ENCODE measurements at regions not wholly inside any gene's neighbourhood (a gene's known extent, or its start where the extent isn't known, plus 50 kb on each side); places are given as distances from the start of the nearest gene placed in this dataset.

DNA sequence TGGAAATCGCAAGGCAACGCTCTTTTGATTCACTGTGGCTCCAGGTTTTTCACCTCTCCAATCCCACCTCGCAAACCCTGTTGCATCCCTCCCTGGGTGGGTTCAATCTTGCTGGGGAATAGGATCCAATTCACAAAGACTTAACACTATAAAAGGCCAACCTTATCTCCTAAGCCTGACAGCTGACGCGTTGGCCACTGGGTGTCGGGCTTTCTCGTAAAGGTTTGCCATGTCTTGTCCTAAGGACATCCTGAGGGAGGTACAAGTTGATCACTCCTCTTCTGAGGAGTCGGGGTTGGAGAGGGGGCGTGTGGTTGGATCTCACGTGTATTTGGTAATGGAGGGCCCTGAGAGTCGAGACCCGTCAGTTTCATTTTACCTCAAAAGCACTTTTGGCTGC, 112.6 kb upstream of the FZD10 start:
- TF ChIP-seq, protein P1, sequence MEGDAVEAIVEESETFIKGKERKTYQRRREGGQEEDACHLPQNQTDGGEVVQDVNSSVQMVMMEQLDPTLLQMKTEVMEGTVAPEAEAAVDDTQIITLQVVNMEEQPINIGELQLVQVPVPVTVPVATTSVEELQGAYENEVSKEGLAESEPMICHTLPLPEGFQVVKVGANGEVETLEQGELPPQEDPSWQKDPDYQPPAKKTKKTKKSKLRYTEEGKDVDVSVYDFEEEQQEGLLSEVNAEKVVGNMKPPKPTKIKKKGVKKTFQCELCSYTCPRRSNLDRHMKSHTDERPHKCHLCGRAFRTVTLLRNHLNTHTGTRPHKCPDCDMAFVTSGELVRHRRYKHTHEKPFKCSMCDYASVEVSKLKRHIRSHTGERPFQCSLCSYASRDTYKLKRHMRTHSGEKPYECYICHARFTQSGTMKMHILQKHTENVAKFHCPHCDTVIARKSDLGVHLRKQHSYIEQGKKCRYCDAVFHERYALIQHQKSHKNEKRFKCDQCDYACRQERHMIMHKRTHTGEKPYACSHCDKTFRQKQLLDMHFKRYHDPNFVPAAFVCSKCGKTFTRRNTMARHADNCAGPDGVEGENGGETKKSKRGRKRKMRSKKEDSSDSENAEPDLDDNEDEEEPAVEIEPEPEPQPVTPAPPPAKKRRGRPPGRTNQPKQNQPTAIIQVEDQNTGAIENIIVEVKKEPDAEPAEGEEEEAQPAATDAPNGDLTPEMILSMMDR (IDR thresholded peaks at IDR 0.05; ENCODE audit: insufficient read depth, low read length, poor library complexity, severe bottlenecking), result no peak
- no peak for TF ChIP-seq EZH2phosphoT487 (conservative IDR thresholded peaks at IDR 0.05; ENCODE audit: low read length)
